BJ (cell line): ENCODE measurements at regions not wholly inside any gene's neighbourhood (a gene's known extent, or its start where the extent isn't known, plus 50 kb on each side); places are given as distances from the start of the nearest gene placed in this dataset.

Experiments
- CTCF ChIA-PET: fragments of 350-600 bp; formaldehyde crosslinking; extraction: SDS; loops from one replicate; lab custom pipeline; 2021; ENCODE audit warnings: antibody characterized with exemption, inconsistent platforms; lab: Yijun Ruan, JAX
- POLR2A ChIA-PET: fragments of 300-600 bp; sonication (Branson Sonifier 250); formaldehyde crosslinking; extraction: SDS; loops from one replicate; lab custom pipeline; 2021; ENCODE audit warnings: antibody characterized with exemption; lab: Charles Lee
- DNase-seq: peaks from one replicate; pipeline ENCODE4 v3.0.0-alpha.2; 2011; ENCODE audit warnings: low read depth
- H3K27me3 ChIP-seq: 2 replicates; pipeline ENCODE4 v1.6.0; 2011; ENCODE audit warnings: low read length; ENCODE audit not compliant: control insufficient read depth, insufficient read depth
- H3K36me3 ChIP-seq: 2 replicates; pipeline ENCODE4 v1.5.1; 2011; ENCODE audit warnings: low read length; ENCODE audit not compliant: control insufficient read depth, insufficient read depth
- H3K4me3 ChIP-seq: 2 replicates; pipeline ENCODE4 v1.5.1; 2011; ENCODE audit warnings: low read depth, mild to moderate bottlenecking, control low read depth, low read length
- CTCF ChIP-seq: IDR thresholded peaks from 2 replicates; pipeline ENCODE4 v1.5.1; 2011; ENCODE audit warnings: low read depth, mild to moderate bottlenecking, control low read depth, inconsistent platforms, low read length, moderate library complexity; ENCODE audit not compliant: insufficient read depth

DNA sequence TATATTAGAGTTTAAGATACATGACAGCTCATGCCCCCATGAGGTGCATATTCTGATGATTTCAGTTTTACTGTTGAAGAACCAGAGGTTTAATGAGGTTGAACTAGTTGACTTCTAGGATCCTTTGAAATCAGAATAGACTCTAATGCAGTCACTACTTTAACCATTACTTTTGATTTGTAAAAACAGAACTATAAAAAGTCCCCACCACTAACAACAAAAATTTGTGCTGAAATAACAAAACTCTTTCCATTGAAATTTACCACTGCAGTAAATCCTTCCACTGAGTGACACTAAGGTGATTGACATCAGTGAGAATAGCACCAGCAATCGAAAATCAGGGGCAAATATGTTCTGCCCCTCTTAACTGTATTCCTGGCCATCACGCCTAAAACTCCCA is 214.1 kb downstream of the SHQ1 start:
- TF ChIP-seq CTCF, result no peak
- POLR2A ChIA-PET, result no interaction called here
- CTCF ChIA-PET, result no interaction called here

DNA sequence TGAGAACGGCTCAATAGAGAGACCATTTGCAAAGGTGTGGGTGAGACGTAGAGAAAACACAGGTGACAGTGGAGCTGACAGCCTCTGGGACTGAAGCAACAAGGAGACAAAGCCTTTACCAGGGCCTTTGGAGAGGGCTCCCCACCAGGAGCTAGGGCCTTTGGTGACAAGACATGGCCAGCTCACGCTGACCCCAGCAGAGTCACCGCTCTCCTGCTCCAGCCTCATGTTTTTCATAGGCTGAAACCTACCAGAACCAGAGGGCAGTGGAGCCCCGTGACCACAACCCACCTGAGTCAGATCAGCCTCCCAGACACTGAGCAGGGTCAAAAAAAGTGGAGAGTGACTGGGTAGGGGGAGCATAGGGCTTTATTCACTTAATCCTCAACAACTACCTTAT is 214.7 kb downstream of the SHQ1 start:
- Histone ChIP-seq H3K36me3 (no peaks in the 10 kb centered on the region), H3K4me3 (no peak overlapping the region), H3K27me3 (no peaks in the 10 kb centered on the region; the same call in 1 of the 2 replicates)
- POLR2A ChIA-PET, result no interaction called here
- CTCF ChIA-PET, result no interaction called here
- TF ChIP-seq CTCF, result no peak
- no peak for DNase-seq

More for the DNA sequence above, 214.1 kb downstream of the SHQ1 start:
- Histone ChIP-seq H3K4me3 (no peak overlapping the region), H3K36me3 (no peaks in the 10 kb centered on the region), H3K27me3 (no peaks in the 10 kb centered on the region; the same call in 1 of the 2 replicates)
- DNase-seq, result no peak

DNA sequence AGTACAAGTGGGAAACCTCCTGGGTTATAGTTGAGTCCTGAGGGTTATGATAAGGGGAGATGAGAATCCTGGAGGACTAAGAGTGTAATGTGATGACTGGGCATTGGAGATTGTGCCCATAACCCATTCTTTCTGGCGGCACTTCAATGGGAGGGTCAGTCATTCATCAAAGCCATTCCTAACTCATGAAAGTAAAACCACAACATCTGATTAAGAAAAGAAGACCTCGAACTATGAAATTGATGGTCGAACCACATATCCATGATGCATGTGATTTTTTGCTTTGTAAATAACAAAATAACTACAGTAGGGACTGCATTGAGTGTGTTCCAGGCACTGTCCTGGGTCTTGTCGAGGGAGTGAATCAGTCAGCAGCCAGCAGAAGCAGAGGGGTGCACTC is 215.1 kb downstream of the SHQ1 start:
- ChIA-PET CTCF (no interaction called here), POLR2A (no interaction called here)
- no peaks in the 10 kb centered on the region for H3K36me3 ChIP-seq
- no peaks in the 10 kb centered on the region; the same call in 1 of the 2 replicates for H3K27me3 ChIP-seq
- H3K4me3 ChIP-seq, result no peak overlapping the region
- DNase-seq, result no peak
- TF ChIP-seq CTCF, result no peak

GRCh38 chr3:72632129-72632528 is 216.1 kb downstream of the SHQ1 start:
- Histone ChIP-seq H3K4me3 (no peak overlapping the region), H3K27me3 (no peaks in the 10 kb centered on the region; the same call in 1 of the 2 replicates), H3K36me3 (no peaks in the 10 kb centered on the region)
- ChIA-PET POLR2A (no interaction called here), CTCF (interaction anchor here (0.6 kb wide), 1 partner anchor 66 kb away, joined by 3 read pairs; no protein-coding TSS in a partner anchor)
- TF ChIP-seq CTCF, result no peak
- DNase-seq, result no peak

GRCh38 chr3:72630969-72631344 is 217.3 kb downstream of the SHQ1 start:
- ChIA-PET POLR2A (no interaction called here), CTCF (no interaction called here)
- no peak overlapping the region for H3K4me3 ChIP-seq
- no peaks in the 10 kb centered on the region; the same call in 1 of the 2 replicates for H3K27me3 ChIP-seq
- no peak for DNase-seq
- TF ChIP-seq CTCF, result no peak
- no peaks in the 10 kb centered on the region for H3K36me3 ChIP-seq
